HG03575 (cell line): ENCODE measurements at regions not wholly inside any gene's neighbourhood (a gene's known extent, or its start where the extent isn't known, plus 50 kb on each side); places are given as distances from the start of the nearest gene placed in this dataset.
"Not testable (repeated sequence)": the region's sequence is repeated elsewhere in the genome, so short reads cannot be mapped to it uniquely, and the experiment has no call there.

Experiments used
- ATAC-seq: cut with Tn5 transposase; IDR thresholded peaks from one replicate; pipeline ENCODE4 v1.9.1; 2021; ENCODE audit not compliant: unreplicated experiment, insufficient number of reproducible peaks, low FRiP score; ENCODE audit errors: extremely low read depth

DNA sequence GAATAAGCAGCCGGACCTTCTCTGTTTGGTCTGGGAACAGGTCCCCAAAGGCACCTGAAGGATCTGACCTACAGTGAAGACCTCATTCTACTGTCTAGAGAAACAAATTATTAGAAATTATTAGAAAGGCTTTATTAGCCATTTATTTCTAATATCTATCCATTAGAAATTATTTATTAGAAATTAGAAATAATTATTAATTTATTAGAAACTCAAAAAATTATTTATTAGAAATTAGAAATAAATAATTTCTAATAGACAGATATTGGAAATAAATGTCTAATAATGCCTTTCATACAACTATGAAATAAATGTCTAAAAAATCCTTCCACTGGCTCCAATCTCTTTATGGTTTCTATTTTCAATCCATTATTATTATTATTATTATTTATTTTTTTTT is 285.7 kb upstream of the ERCC4 start:
- no peak for ATAC-seq

DNA sequence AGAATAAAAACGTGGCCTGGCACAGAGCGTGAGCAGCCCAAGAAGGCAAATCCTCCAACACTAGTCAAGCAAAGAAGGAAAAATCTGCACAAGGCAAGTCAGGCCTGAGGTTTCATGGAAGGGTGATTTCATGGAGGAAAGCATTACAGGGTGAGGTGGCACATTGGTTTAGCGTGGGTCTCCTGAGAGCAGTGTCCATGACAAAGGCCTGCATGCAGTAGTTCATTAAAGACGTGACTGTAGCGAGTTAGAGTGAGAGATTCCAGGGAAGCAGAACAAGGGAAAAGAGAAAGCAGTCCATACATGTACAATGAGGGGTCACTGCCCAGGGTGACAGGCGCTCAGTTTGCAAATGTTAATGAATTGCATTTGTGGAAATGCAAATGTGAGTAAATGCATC is 285.0 kb upstream of the ERCC4 start:
- ATAC-seq: no peak

DNA sequence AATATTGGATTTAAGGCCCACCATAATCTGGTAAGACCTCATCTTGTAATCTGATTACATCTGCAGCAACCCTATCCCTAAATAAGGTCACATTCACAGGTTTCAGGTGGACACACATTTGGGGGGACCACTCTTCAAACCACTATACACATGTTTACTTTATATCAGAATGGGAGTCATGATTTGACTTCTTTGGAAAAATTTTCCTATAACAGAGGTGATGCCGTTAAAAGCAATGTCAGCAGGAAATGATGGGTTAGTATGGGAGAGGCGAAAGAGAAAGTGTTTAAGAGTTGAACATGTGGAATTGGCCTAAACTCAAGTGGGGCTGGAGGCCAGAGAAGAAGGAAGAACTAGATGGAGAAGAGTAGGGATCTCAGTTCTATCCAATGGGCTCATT is 281.7 kb upstream of the ERCC4 start:
- no peak for ATAC-seq

DNA sequence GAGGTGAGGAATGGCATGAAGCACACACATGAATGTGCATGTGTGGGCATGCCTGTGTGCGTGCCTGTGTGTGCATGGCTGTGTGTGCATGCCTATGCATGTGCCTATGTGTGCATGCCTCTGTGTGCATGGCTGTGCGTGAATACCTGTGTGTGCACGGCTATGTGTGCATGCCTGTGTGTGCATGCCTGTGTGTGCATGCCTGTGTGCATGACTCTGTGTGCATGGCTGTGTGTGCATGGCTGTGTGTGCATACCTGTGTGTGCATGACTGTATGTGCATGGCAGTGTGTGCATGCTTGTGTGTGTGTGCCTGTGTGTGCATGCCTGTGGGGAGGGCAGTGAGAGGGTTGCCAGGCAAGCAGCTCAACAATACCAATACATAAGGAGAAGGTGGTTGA is 276.5 kb upstream of the ERCC4 start:
- no peak for ATAC-seq

DNA sequence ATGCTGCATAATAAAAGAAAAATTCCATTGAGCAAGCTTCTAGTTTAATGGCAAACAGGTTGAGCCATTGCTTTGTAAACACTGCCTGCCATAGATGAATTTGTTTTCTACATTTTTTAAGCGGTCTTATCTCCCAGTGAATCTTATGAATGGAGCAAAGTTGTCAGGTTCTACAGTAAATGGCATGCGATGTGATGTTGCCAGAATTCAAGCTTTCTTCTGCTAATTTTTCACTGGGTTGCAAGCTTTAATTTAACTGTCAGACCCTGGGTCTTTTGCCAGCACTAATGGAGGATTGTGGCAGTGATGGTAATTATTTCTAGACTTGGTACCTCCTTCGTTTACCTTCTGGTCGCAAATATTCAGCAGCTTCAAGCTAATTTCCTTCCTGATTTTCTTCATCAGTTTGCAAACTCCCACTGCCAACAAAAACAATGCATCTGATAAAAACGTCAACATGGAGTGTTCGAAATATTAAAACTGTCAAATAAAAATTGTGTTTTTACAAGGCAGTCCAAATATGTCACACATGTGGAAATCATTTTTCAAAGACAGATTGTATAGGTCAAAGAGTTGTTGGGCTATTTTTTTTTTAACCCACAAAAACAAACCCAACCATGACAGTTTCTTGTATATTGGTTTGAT is 274.2 kb upstream of the ERCC4 start:
- no peak for ATAC-seq

DNA sequence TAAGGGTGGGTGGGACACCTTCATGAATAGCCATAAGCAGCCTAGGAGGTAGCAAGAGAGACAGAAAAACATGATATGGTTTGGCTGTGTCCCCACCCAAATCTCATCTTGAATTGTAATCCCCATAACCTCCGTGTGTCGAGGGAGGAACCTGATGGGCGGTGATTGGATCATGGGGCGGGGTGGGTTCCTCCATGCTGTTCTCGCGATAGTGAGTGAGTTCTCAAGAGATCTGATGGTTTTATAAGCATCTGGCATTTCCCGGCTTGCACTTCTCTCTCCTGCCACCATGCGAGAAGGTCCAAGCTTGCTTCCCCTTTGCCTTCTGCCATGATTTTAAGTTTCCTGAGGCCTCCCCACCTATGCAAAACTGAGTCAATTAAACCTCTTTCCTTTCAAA is 259.1 kb upstream of the ERCC4 start:
- no peak for ATAC-seq

DNA sequence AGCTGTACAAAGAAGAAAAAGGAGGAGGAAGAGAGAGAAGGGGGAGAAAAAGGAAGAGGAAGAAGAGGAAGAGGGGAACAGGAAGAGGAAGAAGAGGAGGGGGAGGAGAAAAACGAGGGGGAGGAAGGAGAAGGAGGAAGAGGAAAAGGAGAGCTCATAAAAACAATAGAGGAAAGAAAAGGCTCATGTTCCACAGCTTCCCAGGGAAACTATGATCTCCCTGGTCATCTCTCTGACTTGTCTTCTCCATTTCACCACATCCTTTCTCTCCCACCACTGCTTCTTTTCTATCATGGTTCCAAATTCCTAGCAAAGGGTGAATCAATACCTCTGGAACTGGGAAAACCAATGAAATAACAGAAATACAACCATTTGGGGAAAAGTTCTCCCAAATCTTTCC is 254.1 kb upstream of the ERCC4 start:
- no peak for ATAC-seq

DNA sequence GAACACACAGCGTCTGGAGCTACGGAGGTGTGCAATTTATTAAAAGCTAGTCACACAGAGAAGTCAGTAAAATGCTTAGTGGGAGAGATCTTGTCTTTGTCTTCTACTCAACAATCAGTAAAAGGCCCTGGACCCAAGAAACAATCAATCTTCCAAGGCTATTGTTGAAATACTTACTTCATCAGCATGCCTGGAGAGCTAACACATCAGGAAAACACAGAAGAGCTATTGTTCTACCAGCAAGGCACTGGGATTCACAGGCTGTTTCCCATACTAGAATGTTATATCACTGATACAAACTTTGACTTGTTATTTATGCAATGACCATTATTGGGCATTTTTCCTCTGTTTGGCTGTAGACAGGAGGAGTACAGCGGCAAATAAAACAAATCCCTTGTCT is 247.8 kb upstream of the ERCC4 start:
- ATAC-seq: no peak

DNA sequence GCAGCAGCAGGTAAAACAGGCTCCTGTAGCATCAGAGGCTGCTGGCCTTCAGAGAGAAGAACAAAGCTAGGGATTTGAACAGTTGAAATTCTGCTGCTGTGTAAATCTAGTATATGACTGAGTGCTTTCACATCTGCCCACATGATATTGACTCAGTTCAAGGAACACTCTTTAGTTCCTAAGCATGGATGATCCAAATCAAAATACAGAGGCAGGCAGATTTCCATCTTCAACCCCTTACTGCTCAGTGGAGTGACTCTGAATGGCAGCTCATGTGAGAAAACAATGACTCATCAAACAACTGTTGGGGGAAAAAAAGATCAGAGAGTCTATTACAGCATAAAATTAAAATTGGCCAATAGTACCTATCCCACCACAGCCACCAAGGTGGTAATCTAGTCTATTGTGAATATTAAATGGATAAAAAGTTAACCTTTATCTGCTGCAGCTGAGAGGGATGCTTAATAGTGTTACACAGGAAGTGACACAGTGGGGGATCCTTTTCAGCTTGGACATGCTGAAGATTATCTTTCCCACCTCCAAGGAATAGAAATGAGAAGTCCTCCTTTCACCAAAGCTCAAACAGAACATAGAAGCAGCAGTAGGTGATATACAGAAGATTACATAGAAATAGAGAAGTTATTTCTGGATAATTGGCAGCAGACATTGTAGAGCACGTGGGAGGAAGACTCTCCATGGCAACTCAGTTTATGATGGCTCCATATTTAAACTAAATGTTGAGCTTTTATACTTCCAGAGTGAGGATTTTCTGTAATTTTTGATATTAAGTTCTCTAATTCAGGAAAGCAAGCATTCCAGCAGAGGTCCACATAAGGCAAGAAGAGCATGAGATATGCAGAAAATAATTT is 239.7 kb upstream of the ERCC4 start:
- no peak for ATAC-seq

DNA sequence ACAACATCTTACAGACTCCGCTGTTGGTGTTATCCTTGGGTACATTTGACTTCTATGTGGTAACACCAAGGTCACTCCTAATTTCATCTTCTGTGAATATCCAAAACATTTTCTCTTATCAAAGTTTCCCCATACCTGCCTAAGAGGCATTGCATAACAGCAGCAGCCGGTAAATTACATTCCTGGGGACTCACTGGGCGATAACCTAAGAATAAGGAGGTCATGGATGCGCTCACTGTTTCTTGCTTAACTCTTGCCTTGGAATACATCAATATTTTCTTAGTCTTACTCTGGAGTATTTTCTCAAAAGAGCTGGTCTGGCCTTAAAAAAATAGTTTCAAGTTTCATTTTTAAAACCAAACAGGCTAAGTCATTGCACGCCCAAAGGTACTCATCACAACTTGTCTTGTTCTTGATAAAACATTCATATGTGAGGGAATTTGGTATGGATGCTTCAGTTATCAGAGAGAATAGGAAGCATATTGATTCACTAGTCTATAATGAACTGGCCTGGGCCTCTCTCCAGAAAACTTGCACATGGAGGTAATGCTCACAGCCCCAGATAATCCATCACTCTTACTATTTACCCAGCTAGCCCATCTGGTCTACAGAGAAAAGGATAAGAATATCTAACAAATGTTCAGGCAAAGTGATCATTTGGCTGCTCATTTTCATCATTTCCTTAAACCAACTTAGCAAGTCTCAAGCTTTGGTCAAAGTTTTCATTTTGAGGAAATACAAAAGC is 235.0 kb upstream of the ERCC4 start:
- ATAC-seq: no peak

DNA sequence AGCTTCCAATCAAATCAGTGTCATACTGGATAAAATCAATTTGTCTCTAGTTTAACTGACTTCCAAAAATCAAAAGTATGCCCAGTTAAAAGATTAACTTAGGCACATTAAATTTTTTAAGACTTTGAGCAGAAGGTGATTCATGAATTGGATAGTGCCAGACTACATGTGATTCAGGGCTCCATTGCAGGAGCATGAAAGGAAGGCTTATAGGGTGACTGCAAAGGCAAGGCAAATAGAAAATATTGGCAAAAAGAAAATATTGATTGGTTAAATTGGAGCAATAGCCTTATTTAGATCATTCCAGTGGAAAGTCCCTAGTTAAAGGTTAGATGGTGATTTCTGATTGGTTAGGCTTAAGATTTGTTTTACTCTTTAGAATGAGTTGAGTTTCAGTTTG is 223.9 kb upstream of the ERCC4 start:
- ATAC-seq: no peak

DNA sequence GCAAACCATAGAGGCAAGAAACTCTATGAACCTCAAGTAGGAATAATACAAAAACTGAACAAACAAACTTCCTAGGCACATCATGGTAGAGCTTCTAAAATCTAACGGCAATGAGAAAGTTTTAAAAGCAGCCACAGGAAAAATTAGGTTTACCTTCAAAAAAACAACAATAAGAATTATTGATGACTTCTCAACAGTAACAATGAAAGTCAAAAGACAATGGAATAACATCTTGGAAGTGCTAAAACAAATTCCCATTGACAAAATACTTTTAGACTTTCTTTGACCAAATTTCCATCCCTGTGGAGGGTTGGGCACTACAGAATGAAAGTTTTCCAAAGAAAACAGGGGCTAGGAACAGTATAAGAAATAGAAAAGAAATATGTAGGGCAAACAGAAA is 222.9 kb upstream of the ERCC4 start:
- ATAC-seq: no peak

DNA sequence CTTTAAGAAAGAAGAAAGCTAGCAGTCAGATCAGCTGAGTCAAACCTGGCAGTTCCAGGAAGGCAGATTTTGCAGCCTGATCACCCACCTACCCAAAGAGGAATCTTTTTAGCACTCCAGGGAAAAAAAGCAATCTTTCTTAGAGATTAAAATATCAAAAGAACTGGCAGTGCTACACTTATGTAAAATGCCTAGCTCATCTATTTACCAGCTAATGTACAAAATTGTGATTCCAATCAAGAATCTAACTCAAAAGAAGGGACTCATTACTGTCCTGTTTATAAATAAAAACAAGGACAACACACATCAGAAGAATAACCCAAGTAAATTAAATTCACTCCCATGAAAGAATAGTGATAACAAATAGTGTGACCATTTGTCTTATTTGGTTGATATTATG is 222.4 kb upstream of the ERCC4 start:
- ATAC-seq: no peak

DNA sequence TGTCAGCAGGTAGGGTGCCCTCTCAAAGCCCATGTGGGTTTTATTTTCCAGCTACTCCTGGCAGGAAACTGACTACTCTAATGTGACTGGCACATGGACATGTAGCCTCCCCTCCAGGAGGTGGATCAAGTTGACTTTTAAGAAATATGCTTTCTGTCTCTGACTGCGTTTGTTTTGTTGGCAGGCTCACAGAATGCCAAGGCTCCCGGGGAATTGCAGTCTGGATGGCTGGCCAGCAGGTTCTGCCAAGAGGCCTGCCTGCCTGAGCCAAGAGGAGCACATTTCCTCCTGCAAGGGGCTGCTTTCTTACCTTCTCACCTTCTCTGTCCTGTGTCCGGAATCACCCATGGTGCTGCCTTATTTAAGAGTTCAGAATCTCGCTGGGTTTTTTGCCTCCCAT is 217.3 kb upstream of the ERCC4 start:
- no peak for ATAC-seq

DNA sequence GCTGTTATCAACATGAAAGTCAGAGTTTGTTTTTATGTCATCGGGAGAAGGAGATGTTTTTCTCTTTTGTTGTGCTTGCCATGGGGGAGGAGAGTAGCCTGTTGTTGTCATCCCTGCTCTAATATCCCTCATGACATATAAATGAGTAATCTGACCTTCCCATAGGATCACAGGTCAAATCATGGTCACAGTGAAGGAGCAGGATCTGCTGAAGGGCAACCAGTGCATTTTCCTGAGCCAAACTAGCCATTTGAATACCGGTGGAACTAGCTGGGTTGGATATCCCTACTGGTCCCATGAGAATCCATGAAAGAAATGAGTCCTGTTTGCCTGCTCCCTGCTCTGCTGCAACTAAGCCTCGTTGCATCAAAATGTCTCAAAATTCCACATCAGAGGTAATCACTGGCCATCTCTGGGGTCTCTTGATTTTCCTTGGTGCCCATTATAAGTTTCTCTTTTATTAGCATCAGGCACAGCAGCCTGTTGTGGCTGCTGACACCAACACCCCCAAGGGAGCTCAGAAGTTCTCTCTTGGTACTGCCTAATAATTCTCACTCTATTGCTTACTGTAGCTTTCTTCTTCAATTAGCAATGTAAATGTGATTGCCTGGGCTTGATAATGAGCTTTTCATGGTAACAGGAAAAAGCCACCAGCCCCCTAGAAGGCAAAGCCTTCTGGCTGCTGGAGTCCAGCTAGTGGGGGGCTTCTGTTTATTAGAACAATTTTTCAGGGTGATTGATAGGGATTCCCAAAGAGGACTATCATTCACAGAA is 211.4 kb upstream of the ERCC4 start:
- ATAC-seq: no peak

DNA sequence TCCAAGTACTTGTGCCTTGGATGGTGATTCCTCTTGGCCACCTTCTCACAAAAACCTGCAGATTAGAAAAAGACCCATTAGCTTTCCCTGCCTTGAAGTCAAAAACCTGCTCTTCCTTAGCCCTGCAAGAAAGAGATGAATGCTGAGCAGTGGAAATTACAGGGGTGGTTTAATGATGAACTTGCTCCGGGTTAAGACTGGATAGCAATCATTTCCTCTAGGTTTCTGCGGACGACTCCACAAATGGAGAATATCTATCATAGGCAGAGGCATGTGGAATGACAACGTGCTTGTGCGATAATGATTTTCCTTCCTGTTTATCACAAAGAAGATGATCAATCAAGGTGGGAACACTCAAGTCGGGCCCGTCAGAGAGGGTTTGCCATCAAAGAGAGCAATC is 201.2 kb upstream of the ERCC4 start:
- no peak for ATAC-seq

DNA sequence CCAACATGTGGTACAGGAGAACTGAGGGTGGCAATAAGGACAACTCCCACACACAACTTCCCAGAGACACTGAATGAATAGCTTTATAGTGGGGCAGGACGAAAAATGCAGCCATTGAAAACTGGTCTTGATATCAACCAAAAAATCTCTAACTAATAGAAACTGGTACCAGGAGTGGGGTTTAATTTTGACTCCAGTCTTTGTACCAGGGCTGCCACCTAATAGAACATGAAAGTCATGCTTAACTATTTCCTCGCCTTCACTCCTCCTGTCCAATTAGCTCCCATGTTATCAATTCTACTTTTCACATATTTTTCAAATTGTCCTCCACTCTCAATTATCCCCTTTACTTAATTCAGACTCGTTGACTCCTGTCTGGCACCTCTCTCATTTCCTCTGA is 192.0 kb upstream of the ERCC4 start:
- no peak for ATAC-seq

DNA sequence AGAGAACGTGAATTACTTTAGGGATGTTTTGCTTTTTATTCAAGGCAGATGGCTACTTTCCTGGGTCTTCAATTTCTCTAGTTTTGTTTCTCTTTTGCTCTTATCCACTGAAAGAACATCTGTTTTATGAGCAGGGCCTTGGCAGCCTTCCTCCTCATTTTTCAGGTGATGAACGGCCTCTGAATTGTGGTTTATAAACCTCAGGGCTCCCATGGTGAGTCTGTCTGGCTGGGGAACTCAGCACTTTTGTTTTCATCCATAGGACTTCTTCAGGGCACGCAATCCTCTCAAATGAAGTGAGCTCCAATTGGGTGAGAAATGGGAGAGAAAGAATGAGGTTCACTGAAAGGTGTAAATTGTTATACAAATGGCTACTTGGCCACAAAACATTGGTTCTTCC is 186.4 kb upstream of the ERCC4 start:
- no peak for ATAC-seq

DNA sequence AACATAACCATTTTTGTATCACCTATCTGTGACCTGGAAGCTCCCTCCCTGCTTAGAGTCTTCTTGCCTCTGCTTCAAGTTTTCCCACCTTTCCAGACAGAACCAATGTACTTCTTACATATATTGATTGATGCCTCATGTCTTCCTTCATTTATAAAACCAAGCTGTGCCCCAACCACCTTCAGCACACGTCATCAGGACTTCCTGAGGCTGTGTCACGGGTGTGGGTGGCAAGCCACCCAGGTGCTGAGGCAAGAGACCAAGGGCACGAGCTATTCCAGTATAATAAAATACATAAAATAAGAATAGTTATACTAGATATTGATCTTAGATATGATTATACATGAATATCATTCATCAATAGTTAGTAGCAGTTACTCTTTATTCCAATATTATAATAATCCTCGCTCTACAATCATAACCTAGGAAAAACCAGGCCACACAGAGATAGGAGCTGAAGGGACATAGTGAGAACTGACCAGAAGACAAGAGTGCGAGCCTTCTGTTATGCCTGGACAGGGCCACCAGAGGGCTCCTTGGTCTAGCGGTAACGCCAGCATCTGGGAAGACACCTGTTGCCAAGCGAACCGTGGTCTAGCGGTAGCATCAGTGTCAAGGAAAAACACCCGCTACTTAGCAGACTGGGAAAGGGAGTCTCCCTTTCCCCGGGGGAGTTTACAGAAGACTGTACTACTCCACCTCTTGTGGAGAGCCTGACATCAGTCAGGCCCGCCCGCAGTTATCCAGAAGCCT is 180.2 kb upstream of the ERCC4 start:
- ATAC-seq: not testable (repeated sequence)
